ENCODE measurements at regions not wholly inside any gene's neighbourhood (a gene's known extent, or its start where the extent isn't known, plus 50 kb on each side); places are given as distances from the start of the nearest gene placed in this dataset.

DNA sequence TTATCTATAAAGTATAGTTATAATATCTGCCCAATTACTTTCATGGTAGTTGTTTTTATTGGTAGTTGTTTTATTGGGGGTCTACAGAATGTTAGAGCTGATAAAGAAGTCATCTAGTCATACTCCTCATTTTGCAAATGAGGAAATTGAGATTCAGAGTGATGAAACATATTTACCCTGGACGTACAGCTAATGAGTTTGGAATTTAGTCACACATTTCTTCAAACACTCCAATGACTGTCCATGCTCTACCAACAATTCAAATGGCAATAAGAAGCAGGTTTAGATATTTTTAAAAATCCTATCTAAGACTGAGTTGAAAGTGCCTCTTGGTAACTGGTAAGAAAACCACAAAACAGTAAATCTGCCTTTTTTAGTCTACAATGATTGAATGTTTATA lies 98.2 kb downstream of the MAGEC1 start:
- H3K4me3 Mint-ChIP-seq, result no peak overlapping the region
- H3K9me3 Mint-ChIP-seq, result peaks cover 3 to 4% of the 10 kb centered on the region in 2 donors
- DNase-seq, result no peak
- no peaks in the 10 kb centered on the region for H3K27me3 Mint-ChIP-seq
- H3K27ac Mint-ChIP-seq, result no peak overlapping the region
- no peaks in the 10 kb centered on the region for H3K36me3 Mint-ChIP-seq
- H3K4me1 Mint-ChIP-seq, result no peaks in the 10 kb centered on the region
- ATAC-seq (replicated peaks), result no peak

DNA sequence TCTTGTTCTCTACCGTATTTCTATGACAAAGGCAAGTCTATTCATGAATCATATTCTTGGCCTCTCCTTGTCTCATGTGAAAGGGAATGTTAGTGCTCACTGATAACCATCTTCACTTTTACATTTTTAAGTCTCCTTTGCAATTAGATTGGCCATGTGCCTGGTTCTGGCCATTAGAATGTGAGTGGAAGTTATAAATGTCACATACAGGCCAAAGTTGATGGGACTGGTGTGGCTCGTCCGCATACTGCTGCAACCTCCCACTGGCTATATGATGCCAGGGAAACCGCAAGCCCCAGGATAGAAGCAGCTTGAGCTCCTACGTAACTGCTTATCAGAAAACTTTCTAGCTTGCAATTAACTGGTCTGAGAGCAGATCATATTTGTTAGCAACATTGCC lies 86.1 kb downstream of the MAGEC1 start:
- Mint-ChIP-seq H3K9me3 (peaks cover 2 to 3% of the 10 kb centered on the region in 2 donors), H3K27ac (no peak overlapping the region), H3K4me1 (no peaks in the 10 kb centered on the region), H3K36me3 (no peaks in the 10 kb centered on the region), H3K27me3 (no peaks in the 10 kb centered on the region), H3K4me3 (no peak overlapping the region)
- DNase-seq (no peak), ATAC-seq (replicated peaks) (no peak)

DNA sequence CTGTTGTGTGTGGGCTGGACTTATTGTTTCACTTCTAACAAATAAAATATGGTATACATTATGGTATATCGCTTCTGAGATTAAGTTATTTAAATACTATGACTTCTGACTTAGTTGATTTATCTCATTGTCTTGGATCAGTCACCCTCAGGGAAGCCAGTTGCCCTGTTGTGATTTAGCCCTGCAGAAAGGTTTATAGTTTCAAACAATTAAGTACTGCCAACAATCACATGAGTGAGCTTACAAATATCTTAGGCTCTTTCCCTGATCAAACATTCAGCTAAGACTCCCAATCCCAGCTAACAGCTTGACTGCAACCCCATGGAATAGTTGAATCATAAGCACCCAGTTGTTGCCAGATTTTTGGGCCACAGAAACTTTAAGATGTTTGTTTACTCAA lies 85.4 kb downstream of the MAGEC1 start:
- H3K27ac Mint-ChIP-seq, result no peak overlapping the region
- ATAC-seq (replicated peaks) (no peak), DNase-seq (no peak)
- H3K4me1 Mint-ChIP-seq, result no peaks in the 10 kb centered on the region
- H3K36me3 Mint-ChIP-seq, result no peaks in the 10 kb centered on the region
- no peak overlapping the region for H3K4me3 Mint-ChIP-seq
- H3K27me3 Mint-ChIP-seq, result no peaks in the 10 kb centered on the region
- peaks cover 2 to 3% of the 10 kb centered on the region in 2 donors for H3K9me3 Mint-ChIP-seq

DNA sequence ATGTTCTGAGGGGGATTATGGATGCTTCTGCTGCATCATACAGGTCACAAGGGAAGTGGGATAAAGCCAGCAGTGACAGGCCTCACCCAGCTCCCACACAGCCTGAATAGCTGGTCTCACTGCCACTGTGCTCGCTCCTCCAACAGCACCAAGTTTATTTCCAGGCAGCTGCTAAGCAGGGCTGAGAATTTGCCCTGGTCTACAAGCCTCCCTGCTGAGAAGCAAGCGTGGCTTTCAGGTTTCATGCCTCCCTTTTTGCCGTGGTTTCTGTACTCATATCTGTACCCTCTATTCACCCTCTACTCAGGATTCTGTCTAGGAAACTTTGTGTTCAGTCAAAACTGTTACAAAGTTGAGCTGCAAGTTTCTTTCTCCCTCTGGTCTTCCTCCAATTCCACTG lies 78.6 kb downstream of the MAGEC1 start:
- H3K4me3 Mint-ChIP-seq, result no peak overlapping the region
- H3K27me3 Mint-ChIP-seq, result no peaks in the 10 kb centered on the region
- no peak for DNase-seq
- H3K9me3 Mint-ChIP-seq, result peaks cover 0 to 3% of the 10 kb centered on the region in 2 donors
- H3K4me1 Mint-ChIP-seq, result no peaks in the 10 kb centered on the region
- H3K36me3 Mint-ChIP-seq, result no peaks in the 10 kb centered on the region
- no peak overlapping the region for H3K27ac Mint-ChIP-seq
- ATAC-seq (replicated peaks), result no peak

DNA sequence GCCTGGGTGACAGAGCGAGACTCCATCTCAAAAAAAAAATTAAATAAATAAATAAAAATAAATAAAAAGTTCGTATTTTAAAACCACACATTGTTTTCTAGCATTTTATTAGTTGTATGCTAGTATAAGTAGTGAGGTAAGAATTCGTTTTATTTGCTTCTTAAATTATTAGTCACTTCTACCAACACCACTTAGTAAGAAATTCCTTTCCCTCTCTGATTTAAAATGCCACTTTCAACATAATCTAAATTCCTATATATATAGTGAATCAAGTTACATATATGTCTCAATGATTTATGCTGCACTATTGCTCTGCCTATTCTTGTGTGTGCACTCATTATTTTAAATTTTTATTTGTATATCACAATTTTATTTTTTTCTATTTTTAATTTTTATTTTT lies 72.1 kb downstream of the MAGEC1 start:
- Mint-ChIP-seq H3K27me3 (no peaks in the 10 kb centered on the region), H3K36me3 (no peaks in the 10 kb centered on the region), H3K9me3 (peaks cover 0 to 2% of the 10 kb centered on the region in 2 donors), H3K4me3 (no peak overlapping the region), H3K27ac (no peak overlapping the region), H3K4me1 (no peaks in the 10 kb centered on the region)
- no peak for DNase-seq
- ATAC-seq (replicated peaks), result no peak

DNA sequence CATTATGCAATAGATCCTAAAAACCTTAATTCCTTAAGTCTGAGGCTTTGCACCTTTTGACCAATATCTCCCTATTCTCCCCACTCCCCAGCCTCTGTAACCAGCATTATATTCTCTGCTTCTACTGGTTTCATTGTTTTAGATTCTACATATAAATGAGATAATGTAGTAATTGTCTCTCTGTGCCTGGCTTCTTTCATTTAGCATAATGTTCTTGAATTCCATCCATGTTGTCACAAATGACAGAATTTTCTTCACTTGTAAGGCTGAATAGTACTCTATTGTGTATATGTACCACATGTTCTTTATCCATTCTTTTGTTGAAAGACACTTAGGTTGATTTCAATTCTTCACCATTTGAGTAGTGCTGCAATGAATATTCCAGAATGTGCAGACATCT lies 66.0 kb downstream of the MAGEC1 start:
- Mint-ChIP-seq H3K27ac (no peak overlapping the region), H3K4me3 (no peak overlapping the region), H3K9me3 (peaks cover 3 to 6% of the 10 kb centered on the region in 2 donors), H3K27me3 (no peaks in the 10 kb centered on the region), H3K4me1 (no peaks in the 10 kb centered on the region), H3K36me3 (no peaks in the 10 kb centered on the region)
- ATAC-seq (replicated peaks) (no peak), DNase-seq (no peak)

DNA sequence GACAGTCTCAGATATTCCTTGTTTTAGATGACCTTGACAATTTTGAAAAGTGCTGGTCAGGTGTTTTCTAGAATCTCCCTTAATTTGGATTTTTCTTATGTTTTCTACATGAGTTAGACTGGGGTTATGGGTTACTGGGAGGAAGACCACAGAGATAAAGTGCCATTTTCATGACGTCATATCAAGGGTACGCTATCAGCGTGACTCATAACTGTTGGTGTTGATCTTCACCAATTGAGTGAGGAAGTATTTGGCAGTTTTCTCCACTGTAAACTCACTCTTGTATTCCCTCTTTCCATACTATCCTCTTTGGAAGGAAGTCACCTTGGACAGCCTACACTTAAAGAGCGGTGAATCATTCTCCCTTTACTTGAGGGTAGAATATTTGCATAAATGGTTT lies 56.9 kb downstream of the MAGEC1 start:
- DNase-seq (no peak), ATAC-seq (replicated peaks) (no peak)
- H3K27ac Mint-ChIP-seq, result no peak overlapping the region
- H3K4me3 Mint-ChIP-seq, result no peak overlapping the region
- H3K4me1 Mint-ChIP-seq, result no peaks in the 10 kb centered on the region
- H3K36me3 Mint-ChIP-seq, result no peaks in the 10 kb centered on the region
- H3K9me3 Mint-ChIP-seq, result peaks cover 2 to 6% of the 10 kb centered on the region in 2 donors
- H3K27me3 Mint-ChIP-seq, result no peaks in the 10 kb centered on the region
